ENCODE measurements at regions not wholly inside any gene's neighbourhood (a gene's known extent, or its start where the extent isn't known, plus 50 kb on each side); places are given as distances from the start of the nearest gene placed in this dataset.
"Not testable (repeated sequence)": the region's sequence is repeated elsewhere in the genome, so short reads cannot be mapped to it uniquely, and the experiment has no call there.

- DNase-seq, result no peak
Observed at GRCh38 chr14:37791384-37792036, 196.1 kb downstream of the TTC6 start.

- DNase-seq, result no peak
Observed at GRCh38 chr14:37792124-37792523, 196.7 kb downstream of the TTC6 start.

- DNase-seq, result no peak
Observed at GRCh38 chr14:37796703-37797416, 201.4 kb downstream of the TTC6 start.

GRCh38 chr14:37797675-37798074 is 202.2 kb downstream of the TTC6 start:
- no peak for DNase-seq

- no peak for DNase-seq
Observed at GRCh38 chr14:37807722-37808121, 212.3 kb downstream of the TTC6 start.

DNA sequence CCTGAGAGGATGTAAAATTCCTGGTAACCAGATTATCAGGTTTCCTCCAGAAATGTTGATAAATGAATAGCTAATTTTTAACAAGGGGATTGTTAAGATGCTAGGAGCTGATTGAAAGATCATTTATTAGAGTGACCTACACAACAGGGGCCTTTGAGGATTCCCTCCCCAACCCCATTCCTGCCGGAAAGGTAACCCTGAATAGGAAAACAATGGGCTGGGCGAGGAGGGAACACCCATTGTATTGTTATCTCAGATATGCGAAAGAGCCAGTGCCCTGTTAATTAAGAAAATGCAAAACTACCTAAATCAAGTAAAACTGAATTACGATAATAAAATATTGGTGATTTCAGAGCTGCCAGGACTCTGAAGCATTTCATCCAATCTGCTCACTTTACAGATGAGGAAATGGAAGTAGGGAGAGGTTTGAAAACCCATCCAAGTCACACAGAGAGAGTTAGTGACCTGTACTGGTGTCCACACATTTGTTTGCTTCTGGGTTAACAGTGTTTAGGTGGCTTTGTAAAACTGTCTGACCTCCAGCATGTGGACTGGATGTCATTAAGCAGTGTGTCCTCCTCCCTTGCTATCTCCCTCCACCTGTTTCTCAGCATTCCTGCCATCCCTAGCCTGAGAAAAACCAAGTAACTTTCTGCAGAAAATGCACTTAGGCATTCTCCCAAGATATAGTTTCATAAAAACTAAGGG is 214.8 kb downstream of the TTC6 start:
- no peak for DNase-seq

DNA sequence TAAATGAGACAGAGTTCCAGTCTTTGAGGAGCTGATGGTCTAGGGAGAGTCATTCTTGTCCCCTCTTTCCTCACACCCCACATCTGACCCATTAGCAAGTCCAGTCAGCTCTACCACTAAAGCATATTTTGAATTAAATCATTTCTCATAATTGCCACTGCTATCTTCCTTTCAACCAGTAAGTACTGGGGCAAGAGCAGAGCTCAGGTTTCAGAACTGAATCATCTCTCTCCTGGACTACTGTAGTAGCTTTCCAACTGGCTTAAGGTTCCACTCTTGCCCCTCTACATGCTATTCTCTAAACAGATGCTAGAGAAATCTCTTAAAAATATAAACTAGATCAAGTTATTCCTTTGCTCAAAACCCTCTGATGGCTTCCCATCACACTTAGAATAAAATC is 218.3 kb downstream of the TTC6 start:
- no peak for DNase-seq

GRCh38 chr14:37816135-37816534 is 220.7 kb downstream of the TTC6 start:
- DNase-seq, result no peak

DNA sequence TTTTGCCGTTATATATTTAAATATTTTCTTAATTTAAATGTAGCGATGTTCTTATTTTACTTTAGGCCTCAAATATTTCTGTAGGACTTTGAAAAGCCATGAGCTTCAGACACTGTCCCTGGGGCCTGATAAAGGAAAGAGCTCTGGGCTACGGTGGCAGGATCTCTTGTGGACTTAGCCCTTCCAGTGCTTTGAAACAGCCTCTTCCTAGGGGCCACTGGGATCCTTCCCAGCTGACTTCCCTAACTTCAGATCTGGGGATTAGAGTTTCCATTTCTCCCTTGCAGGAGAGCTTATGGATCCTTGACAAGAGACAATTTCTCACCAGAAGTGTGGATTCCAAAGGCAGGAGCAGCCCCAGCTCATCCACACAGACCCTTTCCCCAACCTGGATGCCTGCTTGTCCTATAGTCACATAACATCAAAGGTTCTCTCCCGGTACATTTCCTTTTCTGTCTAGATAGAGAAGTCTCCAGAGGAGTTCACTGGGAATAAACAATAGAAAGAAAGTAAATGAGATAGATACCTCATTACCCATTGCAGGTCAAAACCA is 221.4 kb downstream of the TTC6 start:
- DNase-seq, result no peak

GRCh38 chr14:37819155-37820015 is 224.0 kb downstream of the TTC6 start:
- no peak for DNase-seq

DNA sequence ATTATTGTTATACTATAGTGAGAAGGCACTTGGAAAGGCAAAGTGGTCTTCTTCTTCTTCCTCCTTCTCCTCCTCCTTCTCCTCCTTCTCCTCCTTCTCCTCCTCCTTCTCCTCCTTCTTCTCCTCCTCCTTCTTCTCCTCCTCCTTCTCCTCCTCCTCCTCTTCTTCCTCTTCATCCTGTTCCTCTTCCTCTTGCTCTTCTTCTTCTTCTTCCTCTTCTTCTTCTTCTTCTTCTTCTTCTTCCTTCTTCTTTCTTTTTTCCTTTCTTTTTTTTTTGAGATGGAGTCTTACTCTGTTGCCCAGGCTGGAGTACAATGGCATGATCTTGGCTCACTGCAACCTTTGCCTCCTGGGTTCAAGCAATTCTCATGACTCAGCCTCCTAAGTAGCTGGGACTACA is 225.4 kb downstream of the TTC6 start:
- DNase-seq, result not testable (repeated sequence)

DNA sequence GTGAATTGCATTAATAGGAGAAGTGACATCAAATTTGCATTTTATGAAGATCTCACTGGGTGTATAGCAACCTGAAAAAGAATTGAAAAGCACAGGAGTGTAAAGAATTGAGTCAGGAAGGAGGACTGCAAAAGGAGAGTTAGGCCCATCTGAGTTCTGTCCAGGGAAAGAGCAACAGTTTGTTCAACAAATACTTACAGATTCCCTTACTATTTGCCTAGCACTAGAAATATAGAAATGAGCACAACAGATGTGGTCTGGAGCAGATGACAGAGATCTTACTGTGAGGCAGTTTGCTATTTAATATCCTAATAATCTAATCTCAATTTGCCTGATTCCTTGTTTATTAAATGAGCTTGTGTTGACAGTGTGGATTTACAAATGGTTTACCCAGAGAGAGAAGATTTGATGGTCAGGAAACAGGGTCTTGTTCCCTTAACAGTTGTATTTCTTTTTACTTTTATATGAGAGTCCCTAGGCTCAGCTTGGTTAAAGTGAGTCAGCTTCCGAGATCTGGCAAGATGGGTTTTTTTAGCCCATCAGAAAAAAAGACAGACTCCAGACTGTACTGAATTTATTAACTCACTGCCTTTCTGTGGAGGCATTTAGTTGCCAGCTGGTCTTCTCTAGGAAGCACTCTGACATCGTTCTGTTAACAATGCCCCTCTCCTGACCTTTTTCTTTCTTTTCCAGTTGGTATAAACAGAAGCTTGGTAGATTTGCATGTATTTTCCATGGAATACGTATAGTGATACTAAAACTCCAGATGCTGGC is 229.7 kb downstream of the TTC6 start:
- no peak for DNase-seq

- no peak for DNase-seq
Observed at GRCh38 chr14:37826869-37827268, 231.4 kb downstream of the TTC6 start.

DNA sequence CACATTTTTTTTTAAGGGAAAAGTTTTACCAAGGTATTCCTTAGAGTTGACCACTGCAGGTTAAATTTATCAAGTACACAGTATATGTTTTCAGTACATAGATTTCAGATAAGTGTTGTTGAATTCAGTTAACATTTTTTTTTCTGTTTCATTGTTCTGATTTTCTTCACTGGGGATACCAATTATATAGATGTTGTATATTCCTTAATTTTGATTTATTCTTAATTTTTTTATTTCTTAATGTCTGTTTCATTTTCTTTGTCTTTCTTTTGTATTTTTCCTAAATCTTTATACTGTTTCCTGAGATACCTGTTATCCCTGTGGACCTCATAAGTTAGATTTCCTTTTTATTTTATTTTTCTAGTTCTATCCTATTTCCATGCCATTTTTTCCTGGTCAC is 234.8 kb downstream of the TTC6 start:
- DNase-seq, result no peak

DNA sequence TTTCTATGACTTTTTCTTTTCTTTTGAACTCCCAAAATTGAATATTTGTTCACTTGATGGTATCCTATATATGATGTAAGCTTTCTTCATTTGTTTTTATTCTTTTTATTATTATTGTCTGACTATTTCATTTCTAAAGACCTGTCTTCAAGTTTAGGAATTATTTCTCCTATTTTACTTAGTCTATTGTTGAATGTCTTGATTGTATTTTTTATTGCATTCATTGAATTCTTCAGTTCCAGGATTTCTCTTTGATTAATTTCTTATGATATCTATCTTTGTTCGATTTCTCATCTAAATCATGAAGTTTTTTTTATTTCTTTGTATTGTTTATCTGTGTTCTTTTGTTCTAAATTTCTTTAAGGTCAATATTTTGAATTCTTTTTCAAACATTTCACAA is 238.8 kb downstream of the TTC6 start:
- DNase-seq, result no peak

DNA sequence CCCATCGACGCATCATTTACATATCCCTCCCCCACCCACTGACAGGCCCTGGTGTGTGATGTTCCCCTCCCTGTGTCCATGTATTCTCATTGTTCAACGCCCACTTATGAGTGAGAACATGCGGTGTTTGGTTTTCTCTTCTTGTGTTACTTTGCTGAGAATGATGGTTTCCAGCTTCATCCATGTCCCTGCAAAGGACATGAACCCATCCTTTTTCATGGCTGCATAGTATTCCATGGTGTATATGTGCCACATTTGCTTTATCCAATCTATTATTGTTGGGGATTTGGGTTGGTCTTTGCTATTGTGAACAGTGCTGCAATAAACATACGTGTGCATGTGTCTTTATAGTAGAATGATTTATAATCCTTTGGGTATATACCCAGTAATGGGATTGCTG is 243.3 kb downstream of the TTC6 start:
- DNase-seq, result not testable (repeated sequence)

DNA sequence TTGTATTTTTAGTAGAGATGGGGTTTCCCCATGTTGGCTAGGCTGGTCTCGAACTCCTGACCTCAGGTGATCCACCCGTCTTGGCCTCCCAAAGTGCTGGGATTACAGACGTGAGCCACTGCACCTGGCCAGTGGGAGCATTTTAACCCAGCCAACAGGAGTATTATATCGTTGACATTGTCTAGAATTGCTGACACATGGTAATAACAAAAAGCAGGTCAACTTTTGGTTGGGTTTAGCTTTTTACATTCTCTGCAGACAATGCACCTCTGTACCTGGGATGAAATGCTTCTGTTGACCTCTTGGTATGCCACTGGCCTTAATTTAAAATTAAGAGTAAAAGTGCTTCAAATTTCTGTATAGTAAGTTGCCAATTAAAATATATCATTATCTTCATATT is 245.6 kb downstream of the TTC6 start:
- not testable (repeated sequence) for DNase-seq

GRCh38 chr14:37842106-37842505 is 246.7 kb downstream of the TTC6 start:
- no peak for DNase-seq

DNA sequence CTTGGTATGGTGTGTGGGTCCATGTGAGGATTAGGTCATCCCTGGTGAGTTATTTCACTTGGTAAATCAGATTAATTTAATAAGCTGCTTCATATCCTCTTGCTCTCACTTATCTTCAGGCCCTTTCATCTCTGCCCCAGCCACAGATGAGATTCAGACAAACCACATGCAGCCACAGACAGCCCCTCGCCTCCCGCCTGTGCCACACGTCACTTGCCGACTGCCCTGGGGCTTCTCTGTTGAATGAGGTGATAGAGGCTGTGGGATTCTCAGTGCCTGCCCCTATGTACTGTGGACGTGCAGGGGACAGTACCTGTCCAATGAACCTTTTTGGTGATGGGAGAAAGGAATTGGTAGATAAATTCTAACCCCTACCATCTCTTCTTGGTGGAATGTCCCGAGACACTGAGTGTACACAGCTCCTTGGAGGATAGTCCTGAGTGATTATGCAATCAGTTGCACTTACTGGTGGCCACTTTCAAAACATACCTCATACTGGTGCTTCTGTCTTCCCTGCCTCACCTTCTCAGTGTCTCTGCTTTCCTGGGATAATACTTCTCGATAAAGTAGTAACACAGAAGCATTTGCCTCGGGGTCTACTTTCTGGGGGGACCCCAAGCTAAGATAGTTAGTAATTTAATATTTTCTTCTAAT is 248.7 kb downstream of the TTC6 start:
- DNase-seq, result no peak

GRCh38 chr14:37844614-37845013 is 249.2 kb downstream of the TTC6 start:
- DNase-seq, result no peak

DNA sequence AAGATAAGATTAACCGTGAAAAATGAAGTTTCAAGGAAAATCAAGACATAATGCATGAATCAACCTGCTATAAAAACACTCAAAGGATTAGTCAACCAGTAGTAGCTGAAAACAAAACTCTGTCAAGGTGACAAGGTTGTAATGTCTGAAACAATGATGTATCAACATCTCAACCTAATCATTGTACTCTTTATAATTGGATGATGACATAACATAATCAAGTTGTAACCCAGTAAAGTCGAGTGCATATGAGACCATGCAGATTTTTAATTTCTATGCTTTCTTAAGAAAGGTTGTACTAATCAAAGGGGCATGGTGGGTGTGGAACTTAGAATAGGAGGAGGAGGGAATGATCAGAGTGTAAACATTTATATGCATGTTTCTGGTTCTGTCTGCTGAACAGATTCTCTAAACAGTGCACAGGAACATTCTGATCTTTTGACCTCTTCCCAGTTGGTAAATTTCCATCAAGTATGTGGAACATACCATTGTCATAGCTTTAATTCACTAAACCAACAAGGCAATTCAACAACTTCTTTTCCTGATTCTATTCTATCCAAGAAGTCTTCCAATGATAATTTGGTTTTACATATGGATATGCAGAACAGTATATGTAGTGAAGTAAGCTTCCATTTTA is 253.7 kb downstream of the TTC6 start:
- no peak for DNase-seq
